ENCODE measurements at regions not wholly inside any gene's neighbourhood (a gene's known extent, or its start where the extent isn't known, plus 50 kb on each side); places are given as distances from the start of the nearest gene placed in this dataset.

- Histone ChIP-seq H3K9me3 (no peaks in the 10 kb centered on the region), H3K4me3 (ENCODE audit: control insufficient read depth in 1 of 2, extremely low read depth in 1 of 2, low read length in 1 of 2) (no peak overlapping the region), H3K27ac (ENCODE audit: low read length) (no peak overlapping the region), H3K4me1 (ENCODE audit: control insufficient read depth in 1 of 2, extremely low read depth in 1 of 2, insufficient read depth in 2 of 2, low read length in 2 of 2) (no peaks in the 10 kb centered on the region), H3K27me3 (replicated peaks in 1 of 2; ENCODE audit: control insufficient read depth in 2 of 2, extremely low read depth in 1 of 2, insufficient read depth in 2 of 2, low read length in 1 of 2) (peaks cover 0 to 4% of the 10 kb centered on the region in 2 experiments), H3K36me3 (ENCODE audit: control insufficient read depth in 2 of 2, extremely low read depth in 1 of 2, insufficient read depth in 1 of 2, low read length in 1 of 2) (no peaks in the 10 kb centered on the region)
- ATAC-seq (replicated peaks in 1 of 4) (no peak), DNase-seq (no peak)
- peaks cover 4 to 7% of the 10 kb centered on the region in 2 donors for H3K27me3 Mint-ChIP-seq
- CTCF ChIA-PET = interaction anchor here in 1 of 2 donors (0.5 kb wide), 1 partner anchor 158 kb away, joined by 8 read pairs; no protein-coding TSS in a partner anchor
- POLR2A ChIA-PET = interaction anchor here in 1 of 2 donors (0.5 kb wide), 1 partner anchor 8 kb away, joined by 5 read pairs; no protein-coding TSS in a partner anchor
- H3K27ac Mint-ChIP-seq = no peak overlapping the region
- 50% methylated on average over 1 of the region's 9 CpGs for WGBS (ENCODE audit: insufficient coverage)
- H3K4me3 Mint-ChIP-seq = no peak overlapping the region
- peaks cover 0 to 3% (median 0%) of the 10 kb centered on the region in 3 donors for H3K4me1 Mint-ChIP-seq
- H3K36me3 Mint-ChIP-seq = no peaks in the 10 kb centered on the region
- H3K9me3 Mint-ChIP-seq = no peaks in the 10 kb centered on the region
These were observed 56.5 kb downstream of the KCTD12 start for GRCh38 chr13:76829572-76830327.

GRCh38 chr13:76828316-76828741 is 57.9 kb downstream of the KCTD12 start:
- DNase-seq (no peak), ATAC-seq (replicated peaks in 1 of 4) (no peak)
- no peak overlapping the region for H3K27ac Mint-ChIP-seq
- no peaks in the 10 kb centered on the region for H3K9me3 Mint-ChIP-seq
- no peaks in the 10 kb centered on the region for H3K9me3 ChIP-seq
- no peaks in the 10 kb centered on the region for H3K36me3 Mint-ChIP-seq
- 42% methylated on average over 2 of the region's 3 CpGs for WGBS (ENCODE audit: insufficient coverage)
- CTCF ChIA-PET = interaction anchor here in 1 of 2 donors (0.7 kb wide), 1 partner anchor 73 kb away, joined by 3 read pairs; no protein-coding TSS in a partner anchor
- H3K4me1 Mint-ChIP-seq = peaks cover 0 to 3% (median 0%) of the 10 kb centered on the region in 3 donors
- no peak overlapping the region for H3K4me3 Mint-ChIP-seq
- POLR2A ChIA-PET = no interaction called here
- peaks cover 0 to 5% of the 10 kb centered on the region in 2 experiments for H3K27me3 ChIP-seq (replicated peaks in 1 of 2; ENCODE audit: control insufficient read depth in 2 of 2, extremely low read depth in 1 of 2, insufficient read depth in 2 of 2, low read length in 1 of 2)
- H3K36me3 ChIP-seq (ENCODE audit: control insufficient read depth in 2 of 2, extremely low read depth in 1 of 2, insufficient read depth in 1 of 2, low read length in 1 of 2) = no peaks in the 10 kb centered on the region
- no peak overlapping the region for H3K4me3 ChIP-seq (ENCODE audit: control insufficient read depth in 1 of 2, extremely low read depth in 1 of 2, low read length in 1 of 2)
- peaks cover 4 to 7% of the 10 kb centered on the region in 2 donors for H3K27me3 Mint-ChIP-seq
- H3K27ac ChIP-seq (ENCODE audit: low read length) = no peak overlapping the region
- H3K4me1 ChIP-seq (ENCODE audit: control insufficient read depth in 1 of 2, extremely low read depth in 1 of 2, insufficient read depth in 2 of 2, low read length in 2 of 2) = no peaks in the 10 kb centered on the region

- H3K4me3 Mint-ChIP-seq = no peak overlapping the region
- H3K4me1 ChIP-seq (ENCODE audit: control insufficient read depth in 1 of 2, extremely low read depth in 1 of 2, insufficient read depth in 2 of 2, low read length in 2 of 2) = no peaks in the 10 kb centered on the region
- WGBS (ENCODE audit: insufficient coverage) = 87% methylated on average over 5 of the region's 5 CpGs
These were observed 59.7 kb downstream of the KCTD12 start for GRCh38 chr13:76826527-76826926.

GRCh38 chr13:76825430-76825829 is 60.8 kb downstream of the KCTD12 start:
- WGBS (ENCODE audit: insufficient coverage) = 58% methylated on average over 1 of the region's 1 CpG
- Histone ChIP-seq H3K9me3 (no peaks in the 10 kb centered on the region), H3K4me1 (ENCODE audit: control insufficient read depth in 1 of 2, extremely low read depth in 1 of 2, insufficient read depth in 2 of 2, low read length in 2 of 2) (no peaks in the 10 kb centered on the region), H3K27me3 (replicated peaks in 1 of 2; ENCODE audit: control insufficient read depth in 2 of 2, extremely low read depth in 1 of 2, insufficient read depth in 2 of 2, low read length in 1 of 2) (peaks cover 0 to 2% of the 10 kb centered on the region in 2 experiments), H3K27ac (ENCODE audit: low read length) (no peak overlapping the region), H3K36me3 (ENCODE audit: control insufficient read depth in 2 of 2, extremely low read depth in 1 of 2, insufficient read depth in 1 of 2, low read length in 1 of 2) (no peaks in the 10 kb centered on the region), H3K4me3 (ENCODE audit: control insufficient read depth in 1 of 2, extremely low read depth in 1 of 2, low read length in 1 of 2) (no peak overlapping the region)
- no peak for DNase-seq
- Mint-ChIP-seq H3K9me3 (no peaks in the 10 kb centered on the region), H3K4me1 (peaks cover 0 to 3% (median 0%) of the 10 kb centered on the region in 3 donors), H3K27ac (no peak overlapping the region), H3K27me3 (no peaks in the 10 kb centered on the region), H3K4me3 (no peak overlapping the region), H3K36me3 (no peaks in the 10 kb centered on the region)
- POLR2A ChIA-PET = no interaction called here
- CTCF ChIA-PET = no interaction called here
- no peak for ATAC-seq (replicated peaks in 1 of 4)

More at GRCh38 chr13:76826527-76826926, 59.7 kb downstream of the KCTD12 start:
- no peak overlapping the region for H3K27ac Mint-ChIP-seq
- CTCF ChIA-PET = interaction anchor here in 1 of 2 donors (0.6 kb wide), 1 partner anchor 151 kb away, joined by 4 read pairs; no protein-coding TSS in a partner anchor
- H3K27ac ChIP-seq (ENCODE audit: low read length) = no peak overlapping the region
- H3K36me3 Mint-ChIP-seq = no peaks in the 10 kb centered on the region
- H3K4me3 ChIP-seq (ENCODE audit: control insufficient read depth in 1 of 2, extremely low read depth in 1 of 2, low read length in 1 of 2) = no peak overlapping the region
- POLR2A ChIA-PET = no interaction called here
- no peaks in the 10 kb centered on the region for H3K9me3 ChIP-seq
- H3K36me3 ChIP-seq (ENCODE audit: control insufficient read depth in 2 of 2, extremely low read depth in 1 of 2, insufficient read depth in 1 of 2, low read length in 1 of 2) = no peaks in the 10 kb centered on the region
- peaks cover 0 to 5% of the 10 kb centered on the region in 2 experiments for H3K27me3 ChIP-seq (replicated peaks in 1 of 2; ENCODE audit: control insufficient read depth in 2 of 2, extremely low read depth in 1 of 2, insufficient read depth in 2 of 2, low read length in 1 of 2)
- DNase-seq = no peak
- H3K9me3 Mint-ChIP-seq = no peaks in the 10 kb centered on the region
- no peak for ATAC-seq (replicated peaks in 1 of 4)
- peaks cover 0 to 3% (median 0%) of the 10 kb centered on the region in 3 donors for H3K4me1 Mint-ChIP-seq
- peaks cover 1 to 3% of the 10 kb centered on the region in 2 donors for H3K27me3 Mint-ChIP-seq

- Mint-ChIP-seq H3K27me3 (no peaks in the 10 kb centered on the region), H3K4me1 (peaks cover 0 to 3% (median 0%) of the 10 kb centered on the region in 3 donors), H3K27ac (no peak overlapping the region), H3K9me3 (no peaks in the 10 kb centered on the region), H3K4me3 (no peak overlapping the region), H3K36me3 (no peaks in the 10 kb centered on the region)
- H3K27ac ChIP-seq (ENCODE audit: low read length) = no peak overlapping the region
- CTCF ChIA-PET = no interaction called here
- POLR2A ChIA-PET = no interaction called here
- no peaks in the 10 kb centered on the region for H3K4me1 ChIP-seq (ENCODE audit: control insufficient read depth in 1 of 2, extremely low read depth in 1 of 2, insufficient read depth in 2 of 2, low read length in 2 of 2)
- DNase-seq = no peak
- no peak overlapping the region for H3K4me3 ChIP-seq (ENCODE audit: control insufficient read depth in 1 of 2, extremely low read depth in 1 of 2, low read length in 1 of 2)
- H3K9me3 ChIP-seq = no peaks in the 10 kb centered on the region
- H3K36me3 ChIP-seq (ENCODE audit: control insufficient read depth in 2 of 2, extremely low read depth in 1 of 2, insufficient read depth in 1 of 2, low read length in 1 of 2) = no peaks in the 10 kb centered on the region
- peaks cover 0 to 2% of the 10 kb centered on the region in 2 experiments for H3K27me3 ChIP-seq (replicated peaks in 1 of 2; ENCODE audit: control insufficient read depth in 2 of 2, extremely low read depth in 1 of 2, insufficient read depth in 2 of 2, low read length in 1 of 2)
- ATAC-seq (replicated peaks in 1 of 4) = no peak
These were observed 62.2 kb downstream of the KCTD12 start for GRCh38 chr13:76823969-76824368.

GRCh38 chr13:76822698-76823267 is 63.4 kb downstream of the KCTD12 start:
- H3K4me1 ChIP-seq (ENCODE audit: control insufficient read depth in 1 of 2, extremely low read depth in 1 of 2, insufficient read depth in 2 of 2, low read length in 2 of 2) = no peaks in the 10 kb centered on the region
- Mint-ChIP-seq H3K4me3 (no peak overlapping the region), H3K9me3 (no peaks in the 10 kb centered on the region), H3K27ac (no peak overlapping the region), H3K27me3 (peaks cover 0 to 6% of the 10 kb centered on the region in 2 donors), H3K36me3 (no peaks in the 10 kb centered on the region), H3K4me1 (no peaks in the 10 kb centered on the region)
- no peak overlapping the region for H3K27ac ChIP-seq (ENCODE audit: low read length)
- DNase-seq (peak in 2 of 35 experiments; percentile 2 to 32), ATAC-seq (replicated peaks in 1 of 4) (peak in 3 of 4 experiments; percentile 61 to 73 (median 62))
- H3K36me3 ChIP-seq (ENCODE audit: control insufficient read depth in 2 of 2, extremely low read depth in 1 of 2, insufficient read depth in 1 of 2, low read length in 1 of 2) = no peaks in the 10 kb centered on the region
- no peaks in the 10 kb centered on the region for H3K9me3 ChIP-seq
- POLR2A ChIA-PET = no interaction called here
- CTCF ChIA-PET = interaction anchor here (0.8 to 1.7 kb wide), 3 partner anchors 79 to 81 kb away, joined by 3 to 9 read pairs (median 4); no protein-coding TSS in a partner anchor
- no CpG with 5 or more reads among the region's 2 CpGs for WGBS (ENCODE audit: insufficient coverage)
- no peak overlapping the region for H3K4me3 ChIP-seq (ENCODE audit: control insufficient read depth in 1 of 2, extremely low read depth in 1 of 2, low read length in 1 of 2)
- H3K27me3 ChIP-seq (replicated peaks in 1 of 2; ENCODE audit: control insufficient read depth in 2 of 2, extremely low read depth in 1 of 2, insufficient read depth in 2 of 2, low read length in 1 of 2) = peaks cover 0 to 2% of the 10 kb centered on the region in 2 experiments
